HEK293T (cell line): ENCODE measurements at regions not wholly inside any gene's neighbourhood (a gene's known extent, or its start where the extent isn't known, plus 50 kb on each side); places are given as distances from the start of the nearest gene placed in this dataset.

ENCODE experiments used
- HDGF ChIP-seq: fragments of 450-650 bp; IDR thresholded peaks from 2 replicates; pipeline ENCODE4 v1.6.1; 2017; ENCODE audit warnings: antibody characterized with exemption, borderline replicate concordance
- PKNOX1 ChIP-seq: fragments of 450-650 bp; IDR thresholded peaks from 2 replicates; pipeline ENCODE4 v1.6.1; 2016

GRCh38 chr7:138267934-138268333, 191.7 kb downstream of the AKR1D1 start:
- TF ChIP-seq PKNOX1 = no peak
- no peak for TF ChIP-seq HDGF
